ENCODE measurements at regions not wholly inside any gene's neighbourhood (a gene's known extent, or its start where the extent isn't known, plus 50 kb on each side); places are given as distances from the start of the nearest gene placed in this dataset.

- TF ChIP-seq ZNF337 (CRISPR knock-in tag; IDR thresholded peaks at IDR 0.05; ENCODE audit: borderline replicate concordance, low read depth) (no peak), FIP1L1 (IDR thresholded peaks at IDR 0.05; ENCODE audit: borderline replicate concordance, insufficient read depth, low read depth, low read length) (no peak)
Measured at GRCh38 chr18:63063171-63063570, 256.4 kb downstream of the BCL2 start.

Measured in HepG2 (cell line).